GM18868 (cell line): ENCODE measurements at regions not wholly inside any gene's neighbourhood (a gene's known extent, or its start where the extent isn't known, plus 50 kb on each side); places are given as distances from the start of the nearest gene placed in this dataset.

Source experiments
- ATAC-seq: cut with Tn5 transposase; IDR thresholded peaks from one replicate; pipeline ENCODE4 v1.9.1; 2021; ENCODE audit warnings: mild to moderate bottlenecking, moderate library complexity; ENCODE audit not compliant: unreplicated experiment

GRCh38 chr13:74449811-74450524 lies 315.8 kb upstream of the KLF12 start:
- ATAC-seq: no peak

- no peak for ATAC-seq
Measured at GRCh38 chr13:74444864-74445479, 310.8 kb upstream of the KLF12 start.

DNA sequence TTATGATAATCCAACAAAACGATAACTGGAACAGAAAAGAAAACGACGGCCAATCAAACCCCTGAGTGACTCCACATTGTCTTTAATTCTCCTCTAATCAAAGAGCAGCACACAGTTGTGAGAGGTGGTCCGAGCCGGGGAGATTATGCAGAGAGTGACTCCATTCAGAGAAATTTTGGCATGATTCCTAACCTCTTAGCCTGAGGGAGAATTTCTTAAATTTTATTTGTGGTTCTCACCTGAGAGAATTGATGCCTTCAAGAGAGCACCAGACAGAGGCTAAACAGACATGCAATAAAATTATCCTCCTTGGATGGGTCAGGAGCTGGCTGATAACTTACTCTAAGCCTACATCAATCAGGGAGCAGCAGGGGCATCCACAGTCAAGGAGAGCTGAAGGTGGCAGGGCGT lies 310.0 kb upstream of the KLF12 start:
- no peak for ATAC-seq

DNA sequence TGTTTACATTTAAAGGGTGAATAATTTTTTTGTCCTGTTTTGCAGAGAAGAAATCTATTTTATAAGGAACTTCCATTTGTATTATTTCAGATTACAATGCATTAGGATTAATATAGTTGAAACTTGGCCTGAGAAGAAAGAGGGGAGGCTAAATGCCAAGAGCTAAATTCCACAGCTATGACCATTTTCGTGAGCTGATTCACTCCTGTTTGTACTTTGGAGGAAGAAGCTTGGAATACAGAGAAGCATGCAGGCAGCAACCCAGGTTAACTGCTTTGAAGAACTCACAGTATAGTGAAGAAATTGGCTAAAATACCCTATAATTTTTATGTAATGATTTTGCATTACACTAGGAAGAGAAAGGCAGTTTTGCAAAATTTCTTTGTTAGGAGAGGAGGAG lies 309.4 kb upstream of the KLF12 start:
- ATAC-seq: no peak

GRCh38 chr13:74442751-74443150 lies 308.5 kb upstream of the KLF12 start:
- no peak for ATAC-seq

DNA sequence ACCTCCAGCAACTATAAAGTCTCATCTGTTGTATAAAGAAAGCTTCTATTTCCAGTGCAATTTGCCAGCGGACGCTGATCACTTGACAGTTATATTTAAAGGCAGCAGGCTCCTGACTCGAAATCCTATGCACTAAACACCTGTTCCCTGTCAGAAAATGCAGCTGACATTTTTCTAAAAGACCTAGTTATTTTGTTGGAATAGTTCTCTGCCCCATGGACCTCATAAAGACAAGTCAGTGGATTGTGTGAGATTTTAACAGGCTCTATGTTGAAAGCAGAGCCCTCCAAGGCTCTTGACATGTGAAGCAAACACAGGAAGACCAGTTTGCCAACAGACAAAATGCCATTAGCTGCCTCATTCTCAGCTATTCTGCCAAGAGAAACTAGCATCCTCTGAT lies 304.7 kb upstream of the KLF12 start:
- no peak for ATAC-seq

DNA sequence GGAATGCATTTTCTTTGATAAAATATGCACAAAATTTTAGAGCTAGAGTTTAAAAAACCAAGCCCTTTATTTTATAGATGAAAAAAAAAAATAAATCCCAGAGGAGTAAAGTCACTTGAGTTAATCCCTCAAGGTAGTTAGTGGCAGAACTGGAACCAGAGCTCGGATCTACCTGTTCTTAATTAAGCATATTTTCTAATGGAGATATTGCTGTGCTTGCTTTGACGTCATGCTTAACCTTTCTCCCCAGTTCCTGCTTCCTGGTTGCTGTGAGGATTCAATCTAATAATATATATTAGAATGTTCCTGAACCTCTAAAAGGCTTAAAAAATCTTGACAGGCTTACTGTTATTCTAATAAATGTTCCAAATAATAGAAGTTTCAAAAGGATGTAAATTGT lies 300.6 kb upstream of the KLF12 start:
- ATAC-seq: no peak

- no peak for ATAC-seq
Measured at GRCh38 chr13:74424455-74424854, 290.3 kb upstream of the KLF12 start.

DNA sequence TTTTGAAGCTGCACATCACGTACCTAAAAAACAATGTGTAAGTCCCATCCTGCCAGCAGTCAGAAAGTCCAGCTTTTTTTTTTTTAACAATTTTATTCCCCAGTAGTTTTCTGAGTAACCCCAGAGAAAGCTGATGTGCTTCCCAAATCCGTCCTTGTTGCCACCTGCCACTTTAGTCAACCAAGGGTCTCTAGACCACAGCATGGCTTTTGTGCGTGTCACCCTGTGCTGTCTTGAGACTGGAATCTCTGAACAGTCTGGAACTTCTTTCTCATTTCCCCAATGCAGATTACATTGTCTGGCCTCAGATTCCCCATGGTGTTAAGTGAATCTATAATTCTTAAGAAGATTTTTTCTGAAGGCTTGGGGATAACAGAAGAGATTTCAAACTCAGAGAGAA lies 289.2 kb upstream of the KLF12 start:
- ATAC-seq: no peak

GRCh38 chr13:74414458-74414857 lies 280.3 kb upstream of the KLF12 start:
- no peak for ATAC-seq

DNA sequence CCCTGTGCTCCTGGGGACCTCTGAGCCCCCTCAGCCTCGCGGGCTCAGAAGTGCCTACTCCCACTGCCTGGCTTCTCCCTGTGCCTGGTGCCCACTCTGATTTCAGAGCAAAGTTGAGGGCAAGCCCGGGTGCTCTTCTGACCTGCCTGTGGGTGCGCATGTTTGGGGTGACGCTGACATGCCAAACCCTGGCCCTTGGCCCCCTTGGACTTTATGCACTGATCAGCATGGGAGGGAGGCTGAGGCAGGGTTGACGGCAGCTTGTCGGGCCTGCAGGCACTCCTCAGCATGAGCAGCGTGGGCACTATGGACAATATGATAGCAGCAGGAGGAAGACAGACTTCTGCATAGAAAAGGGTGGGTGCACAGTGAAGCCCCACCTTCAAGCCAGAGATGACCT lies 279.3 kb upstream of the KLF12 start:
- ATAC-seq: no peak

DNA sequence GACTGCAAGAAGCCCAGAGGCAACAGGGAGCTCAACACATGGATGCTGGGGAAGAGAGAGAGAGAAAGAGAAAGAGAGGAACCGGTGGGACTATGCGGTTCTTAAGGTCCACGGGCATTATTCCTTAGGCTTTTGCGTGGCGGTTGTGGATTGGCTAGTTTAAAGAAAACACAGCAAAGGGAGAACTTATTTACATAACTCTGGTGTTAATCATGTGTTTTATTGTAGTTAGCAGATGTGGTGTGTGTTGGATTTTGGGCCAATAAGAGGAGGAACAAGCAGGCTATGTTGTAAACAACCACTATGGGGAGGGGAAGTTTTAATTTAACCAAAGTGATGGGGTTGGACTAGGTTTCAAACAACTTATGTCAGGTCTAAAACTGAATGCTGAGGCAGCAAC lies 275.3 kb upstream of the KLF12 start:
- ATAC-seq: no peak

DNA sequence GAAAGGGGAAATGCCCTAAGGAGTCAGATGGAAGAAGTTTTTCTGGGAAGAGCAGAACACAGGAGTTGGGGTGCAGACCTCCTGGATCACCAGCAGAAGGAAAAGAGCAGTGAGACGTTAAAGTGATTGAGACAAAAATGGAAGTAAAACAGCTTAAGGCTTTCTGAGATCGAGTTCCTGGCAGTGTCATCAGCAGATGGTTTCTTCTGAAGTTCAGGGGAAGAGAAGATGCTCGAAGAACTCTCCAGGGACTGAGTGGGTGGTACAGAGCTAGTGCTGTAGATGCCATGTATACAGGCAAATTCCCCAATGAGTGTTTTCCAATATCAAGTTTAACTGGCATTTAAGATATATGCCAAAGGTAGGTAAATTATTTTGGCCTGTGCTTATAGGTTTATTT lies 272.2 kb upstream of the KLF12 start:
- ATAC-seq: no peak

GRCh38 chr13:74398599-74398998 lies 264.4 kb upstream of the KLF12 start:
- no peak for ATAC-seq

- ATAC-seq: no peak
Measured at GRCh38 chr13:74389056-74389455, 254.9 kb upstream of the KLF12 start.

GRCh38 chr13:74388626-74389025 lies 254.4 kb upstream of the KLF12 start:
- ATAC-seq: no peak

GRCh38 chr13:74372511-74372910 lies 238.3 kb upstream of the KLF12 start:
- ATAC-seq: no peak

DNA sequence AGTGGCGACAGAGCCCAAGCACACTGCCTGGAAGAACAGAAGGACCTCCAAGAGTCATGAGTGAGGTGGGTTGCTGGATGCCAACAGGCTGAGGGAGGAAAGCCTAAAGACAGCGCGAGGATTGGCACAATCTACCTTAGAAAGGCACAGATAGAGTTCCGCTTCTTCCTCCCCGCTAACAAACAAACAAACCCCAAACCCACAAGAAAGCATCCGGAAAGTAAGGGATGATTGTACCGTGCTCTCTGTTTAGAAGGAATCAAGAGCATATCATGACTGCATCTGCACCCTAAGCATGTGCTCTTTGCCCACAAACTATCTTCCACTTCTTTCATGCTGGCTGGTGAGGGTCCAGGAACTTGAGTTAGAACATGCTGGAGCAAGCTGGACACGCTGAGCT lies 233.0 kb upstream of the KLF12 start:
- no peak for ATAC-seq

GRCh38 chr13:74361274-74361673 lies 227.1 kb upstream of the KLF12 start:
- ATAC-seq: no peak

- ATAC-seq: no peak
Measured at GRCh38 chr13:74346960-74347359, 212.8 kb upstream of the KLF12 start.

DNA sequence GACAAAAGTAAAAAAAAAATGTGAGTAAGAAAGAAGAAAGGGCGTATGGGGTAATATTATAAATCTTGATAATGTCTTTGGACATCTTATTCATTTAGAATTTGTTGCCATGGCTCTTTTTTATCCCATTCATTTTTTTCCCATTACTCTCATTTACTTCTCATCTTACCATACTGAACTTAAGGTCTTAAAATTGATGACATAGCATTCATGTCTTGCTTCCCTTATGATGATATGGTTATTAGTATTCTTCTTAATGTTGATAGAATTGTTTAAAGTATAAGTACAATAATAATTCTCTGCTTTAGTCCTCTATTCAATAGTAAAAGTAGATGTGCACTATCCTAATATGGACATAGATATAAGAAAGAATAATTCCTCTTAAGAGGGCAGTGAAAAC lies 204.1 kb upstream of the KLF12 start:
- no peak for ATAC-seq

- ATAC-seq: no peak
Measured at GRCh38 chr13:74336546-74336945, 202.3 kb upstream of the KLF12 start.

- ATAC-seq: no peak
Measured at GRCh38 chr13:74335370-74335769, 201.2 kb upstream of the KLF12 start.
